GM23248 (cell line): ENCODE measurements at regions not wholly inside any gene's neighbourhood (a gene's known extent, or its start where the extent isn't known, plus 50 kb on each side); places are given as distances from the start of the nearest gene placed in this dataset.

Experiments
- DNase-seq: peaks from one replicate; pipeline ENCODE4 v3.0.0-alpha.2; 2015
- H2AFZ ChIP-seq: fragments of 200-600 bp; sonication (generic); 2 replicates; pipeline ENCODE4 v1.6.1; 2016; ENCODE audit warnings: antibody characterized with exemption
- H3F3A ChIP-seq: fragments of 200-600 bp; sonication (generic); 2 replicates; pipeline ENCODE4 v1.6.1; 2016; ENCODE audit warnings: mild to moderate bottlenecking, antibody characterized with exemption, mixed run types; ENCODE audit not compliant: insufficient read depth
- H3K27ac ChIP-seq: fragments of 200-600 bp; sonication (generic); 2 replicates; pipeline ENCODE4 v1.5.1; 2016; ENCODE audit warnings: mild to moderate bottlenecking
- H3K27me3 ChIP-seq: fragments of 200-600 bp; sonication (generic); replicated peaks from 2 replicates; pipeline ENCODE4 v1.6.1; 2016; ENCODE audit warnings: mild to moderate bottlenecking; ENCODE audit not compliant: insufficient read depth
- H3K36me3 ChIP-seq: fragments of 200-600 bp; sonication (generic); 2 replicates; pipeline ENCODE4 v1.6.1; 2016; ENCODE audit warnings: low read depth, mild to moderate bottlenecking
- H3K4me1 ChIP-seq: fragments of 200-600 bp; sonication (generic); 2 replicates; pipeline ENCODE4 v1.6.1; 2016; ENCODE audit warnings: mild to moderate bottlenecking; ENCODE audit not compliant: insufficient read depth
- H3K4me2 ChIP-seq: fragments of 200-600 bp; sonication (generic); one replicate; pipeline ENCODE4 v1.6.1; 2016; ENCODE audit warnings: mild to moderate bottlenecking; ENCODE audit not compliant: unreplicated experiment
- H3K4me3 ChIP-seq: fragments of 200-600 bp; sonication (generic); 2 replicates; pipeline ENCODE4 v1.5.1; 2016; ENCODE audit warnings: mild to moderate bottlenecking
- H3K79me2 ChIP-seq: fragments of 200-600 bp; sonication (generic); 2 replicates; pipeline ENCODE4 v1.6.1; 2016; ENCODE audit warnings: mild to moderate bottlenecking; ENCODE audit not compliant: insufficient read depth
- H3K9ac ChIP-seq: fragments of 200-600 bp; sonication (generic); 2 replicates; pipeline ENCODE4 v1.6.1; 2016; ENCODE audit warnings: mild to moderate bottlenecking
- H3K9me2 ChIP-seq: fragments of 200-600 bp; sonication (generic); 2 replicates; pipeline ENCODE4 v1.6.1; 2016; ENCODE audit warnings: mixed run types, mild to moderate bottlenecking, moderate library complexity; ENCODE audit not compliant: insufficient read depth
- H3K9me3 ChIP-seq: fragments of 200-600 bp; sonication (generic); one replicate; pipeline ENCODE4 v1.6.1; 2017; ENCODE audit warnings: low read depth
- H4K20me1 ChIP-seq: fragments of 200-600 bp; sonication (generic); 2 replicates; pipeline ENCODE4 v1.6.0; 2016; ENCODE audit not compliant: insufficient read depth
- EZH2 ChIP-seq: fragments of 200-600 bp; sonication (generic); IDR thresholded peaks from 2 replicates; pipeline ENCODE4 v1.6.1; 2018; ENCODE audit warnings: antibody characterized with exemption, mild to moderate bottlenecking; ENCODE audit not compliant: insufficient read depth, poor library complexity, severe bottlenecking
- EZH2phosphoT487 ChIP-seq: fragments of 200-600 bp; sonication (generic); IDR thresholded peaks from 2 replicates; pipeline ENCODE4 v1.6.1; 2018; ENCODE audit warnings: antibody characterized with exemption, moderate library complexity, mild to moderate bottlenecking, low read depth; ENCODE audit not compliant: insufficient read depth
- WGBS, 2 experiments: methylation state at CpG; one replicate each; pipeline ENCODE4 v1.1.6; 2015 to 2017; ENCODE audit warnings: low lambda C conversion rate in 2 of 2, low coverage in 1 of 2; ENCODE audit errors: missing lambda C conversion rate in 2 of 2; 5-methylcytosine and 5-hydroxymethylcytosine counted together
- in situ Hi-C: fragments of 300-500 bp; cut with MboI; formaldehyde crosslinking; loops from 2 replicates; pipeline ENCODE4 v1.15.0; 2020

- peaks cover 39% of the 10 kb centered on the region for H3K27me3 ChIP-seq
- H3F3A ChIP-seq, result no peaks in the 10 kb centered on the region
- H3K9me2 ChIP-seq, result no peaks in the 10 kb centered on the region
- no peak overlapping the region for H3K27ac ChIP-seq
- no peaks in the 10 kb centered on the region for H3K4me1 ChIP-seq
- DNase-seq, result no peak
- H2AFZ ChIP-seq, result no peak overlapping the region
- no peaks in the 10 kb centered on the region for H3K36me3 ChIP-seq
- WGBS, 2 experiments, result 12 to 13% methylated on average over 12 of the region's 12 CpGs
- no peaks in the 10 kb centered on the region for H3K9me3 ChIP-seq
- H3K4me3 ChIP-seq, result no peak overlapping the region
- H3K9ac ChIP-seq, result no peak overlapping the region
- in situ Hi-C loops, result no loop called here
- no peaks in the 10 kb centered on the region for H4K20me1 ChIP-seq
- no peak overlapping the region for H3K4me2 ChIP-seq
- no peaks in the 10 kb centered on the region for H3K79me2 ChIP-seq
- no peak for TF ChIP-seq EZH2
- no peak for TF ChIP-seq EZH2phosphoT487
Measured at GRCh38 chr17:73785496-73785895, 141.3 kb upstream of the SDK2 start.

- TF ChIP-seq EZH2, result no peak
- no peak for TF ChIP-seq EZH2phosphoT487
- in situ Hi-C loops, result no loop called here
- Histone ChIP-seq H3K9me3 (no peaks in the 10 kb centered on the region), H3K79me2 (no peaks in the 10 kb centered on the region), H3K9ac (no peak overlapping the region), H3K27me3 (peaks cover 35% of the 10 kb centered on the region), H3K4me3 (no peak overlapping the region), H3K9me2 (no peaks in the 10 kb centered on the region), H3F3A (no peaks in the 10 kb centered on the region), H3K36me3 (no peaks in the 10 kb centered on the region), H2AFZ (no peak overlapping the region), H3K4me2 (no peak overlapping the region), H4K20me1 (no peaks in the 10 kb centered on the region), H3K27ac (no peak overlapping the region), H3K4me1 (no peaks in the 10 kb centered on the region)
- 44 to 50% methylated on average over 14 to 17 of the region's 17 CpGs for WGBS, 2 experiments
- no peak for DNase-seq
Measured at GRCh38 chr17:73785958-73786743, 141.9 kb upstream of the SDK2 start.

GRCh38 chr17:73787076-73788059 lies 143.1 kb upstream of the SDK2 start:
- Histone ChIP-seq H2AFZ (no peak overlapping the region), H4K20me1 (no peaks in the 10 kb centered on the region), H3K27me3 (peaks cover 37% of the 10 kb centered on the region), H3K9ac (no peak overlapping the region), H3K36me3 (no peaks in the 10 kb centered on the region), H3K79me2 (no peaks in the 10 kb centered on the region), H3K27ac (no peak overlapping the region), H3F3A (no peaks in the 10 kb centered on the region), H3K4me3 (no peak overlapping the region), H3K4me2 (no peak overlapping the region), H3K9me2 (no peaks in the 10 kb centered on the region), H3K9me3 (no peaks in the 10 kb centered on the region), H3K4me1 (no peaks in the 10 kb centered on the region)
- TF ChIP-seq EZH2 (no peak), EZH2phosphoT487 (no peak)
- no peak for DNase-seq
- in situ Hi-C loops, result no loop called here
- WGBS, 2 experiments, result 52 to 54% methylated on average over 13 of the region's 13 CpGs

GRCh38 chr17:73788111-73788510 lies 143.9 kb upstream of the SDK2 start:
- Histone ChIP-seq H4K20me1 (no peaks in the 10 kb centered on the region), H3K9ac (no peak overlapping the region), H3K9me2 (no peaks in the 10 kb centered on the region), H3K9me3 (no peaks in the 10 kb centered on the region), H2AFZ (no peak overlapping the region), H3K4me1 (no peaks in the 10 kb centered on the region), H3K4me3 (no peak overlapping the region), H3F3A (no peaks in the 10 kb centered on the region), H3K79me2 (no peaks in the 10 kb centered on the region), H3K27me3 (peaks cover 43% of the 10 kb centered on the region), H3K27ac (no peak overlapping the region), H3K4me2 (no peak overlapping the region), H3K36me3 (no peaks in the 10 kb centered on the region)
- in situ Hi-C loops, result no loop called here
- WGBS, 2 experiments, result 47 to 52% methylated on average over 4 of the region's 4 CpGs
- no peak for DNase-seq
- no peak for TF ChIP-seq EZH2
- no peak for TF ChIP-seq EZH2phosphoT487
